H1 (cell line): ENCODE measurements at regions not wholly inside any gene's neighbourhood (a gene's known extent, or its start where the extent isn't known, plus 50 kb on each side); places are given as distances from the start of the nearest gene placed in this dataset.

Source experiments
- CTCF ChIA-PET: fragments of 300-600 bp; sonication (Branson Sonifier 250); formaldehyde crosslinking; loops from one replicate; lab custom pipeline; 2021; ENCODE audit not compliant: partially characterized antibody; lab: Charles Lee
- POLR2A ChIA-PET: fragments of 300-600 bp; sonication (Branson Sonifier 250); formaldehyde crosslinking; loops from one replicate; lab custom pipeline; 2021; ENCODE audit warnings: inconsistent platforms; ENCODE audit not compliant: partially characterized antibody; lab: Charles Lee
- DNase-seq, 2 experiments: peaks; one replicate each; pipeline versions ENCODE4 v3.0.0 to v3.0.0-alpha.2; 2010 to 2022; ENCODE audit warnings: low spot score in 2 of 2, low read depth in 1 of 2, mixed read lengths in 1 of 2
- FAIRE-seq: peaks from 2 replicates; lab custom pipeline; 2011; peaks lifted over from hg19 to GRCh38; lab: Jason Lieb, UNC
- H2AFZ ChIP-seq: 2 replicates; pipeline ENCODE4 v1.8.1; 2012; ENCODE audit warnings: low read length, inconsistent platforms
- H2AK5ac ChIP-seq: 2 replicates; pipeline ENCODE4 v1.6.1; 2013; ENCODE audit warnings: low read depth, low read length
- H2BK120ac ChIP-seq: replicated peaks from 2 replicates; pipeline ENCODE3; 2013; ENCODE audit warnings: low read depth, low read length, inconsistent platforms
- H2BK12ac ChIP-seq: 2 replicates; pipeline ENCODE4 v1.6.1; 2013; ENCODE audit warnings: low read depth, low read length
- H2BK15ac ChIP-seq: 2 replicates; pipeline ENCODE4 v1.6.1; 2013; ENCODE audit warnings: low read length
- H2BK20ac ChIP-seq: 2 replicates; pipeline ENCODE4 v1.6.1; 2013; ENCODE audit warnings: low read length
- H2BK5ac ChIP-seq: 2 replicates; pipeline ENCODE4 v1.6.1; 2013; ENCODE audit warnings: low read depth, low read length
- H3K14ac ChIP-seq: 2 replicates; pipeline ENCODE4 v1.6.1; 2013; ENCODE audit warnings: inconsistent platforms; ENCODE audit not compliant: insufficient read length
- H3K18ac ChIP-seq: 2 replicates; pipeline ENCODE4 v1.6.1; 2013; ENCODE audit warnings: low read length; ENCODE audit errors: extremely low read depth
- H3K23ac ChIP-seq: 2 replicates; pipeline ENCODE4 v1.6.1; 2013; ENCODE audit warnings: inconsistent platforms; ENCODE audit not compliant: insufficient read length
- H3K23me2 ChIP-seq: 2 replicates; pipeline ENCODE4 v1.6.1; 2013; ENCODE audit warnings: low read depth, low read length
- H3K27ac ChIP-seq: 2 replicates; pipeline ENCODE4 v1.6.1; 2011; ENCODE audit warnings: low read depth, low read length, inconsistent platforms
- H3K27me3 ChIP-seq, 4 experiments: replicated peaks in 1 of 4; 1 replicate in 1 of 4; 2 replicates in 3 of 4; pipeline versions ENCODE4 v1.6.1 to v1.8.1; 2011 to 2013; ENCODE audit warnings: low read length in 3 of 4, mild to moderate bottlenecking in 3 of 4, inconsistent platforms in 2 of 4, mixed read lengths in 2 of 4, moderate library complexity in 1 of 4; ENCODE audit not compliant: control insufficient read depth in 3 of 4, insufficient read depth in 3 of 4; ENCODE audit errors: extremely low read depth in 1 of 4
- H3K36me3 ChIP-seq, 4 experiments: 2 replicates each; pipeline versions ENCODE4 v1.6.1 to v1.8.1; 2011 to 2013; ENCODE audit warnings: mild to moderate bottlenecking in 4 of 4, low read length in 3 of 4, moderate library complexity in 2 of 4, control low read depth in 1 of 4, inconsistent platforms in 1 of 4; ENCODE audit not compliant: insufficient read depth in 4 of 4, control insufficient read depth in 2 of 4
- H3K4ac ChIP-seq: replicated peaks from 2 replicates; pipeline ENCODE3; 2013; ENCODE audit warnings: low read length, low read depth, mixed read lengths, inconsistent platforms; ENCODE audit not compliant: insufficient read length
- H3K4me1 ChIP-seq, 4 experiments: replicated peaks in 1 of 4; 1 replicate in 1 of 4; 2 replicates in 3 of 4; pipeline versions ENCODE4 v1.6.1 to v1.8.1; 2011 to 2013; ENCODE audit warnings: low read length in 3 of 4, inconsistent platforms in 2 of 4, mixed read lengths in 1 of 4; ENCODE audit not compliant: insufficient read depth in 4 of 4, control insufficient read depth in 3 of 4
- H3K4me2 ChIP-seq, 2 experiments: 2 replicates each; pipeline versions ENCODE4 v1.6.1 to v1.8.1; 2011 to 2013; ENCODE audit warnings: low read depth in 2 of 2, low read length in 2 of 2, control low read depth in 1 of 2, inconsistent platforms in 1 of 2, mild to moderate bottlenecking in 1 of 2; ENCODE audit not compliant: insufficient read depth in 1 of 2
- H3K4me3 ChIP-seq, 4 experiments: fragments of 200-600, 300-600 bp in 1 of 4; sonication (generic), shearing (Covaris generic), sonication (Bioruptor Twin) in 1 of 4; 2 replicates each; pipeline versions ENCODE4 v1.5.1 to v1.8.1; 2011 to 2016; ENCODE audit warnings: low read length in 4 of 4, low read depth in 3 of 4, control low read depth in 2 of 4, inconsistent platforms in 2 of 4, mild to moderate bottlenecking in 2 of 4, mixed read lengths in 1 of 4, moderate library complexity in 1 of 4; ENCODE audit not compliant: insufficient read depth in 2 of 4; ENCODE audit errors: extremely low read depth in 1 of 4
- H3K56ac ChIP-seq: replicated peaks from 2 replicates; pipeline ENCODE3; 2013; ENCODE audit warnings: low read depth, mild to moderate bottlenecking, mixed read lengths, low read length, inconsistent platforms; ENCODE audit not compliant: insufficient read length
- H3K79me1 ChIP-seq: 2 replicates; pipeline ENCODE4 v1.6.1; 2013; ENCODE audit warnings: low read depth, low read length, control low read depth
- H3K79me2 ChIP-seq, 2 experiments: 2 replicates each; pipeline versions ENCODE4 v1.6.1 to v1.8.1; 2012 to 2013; ENCODE audit warnings: low read length in 2 of 2, mild to moderate bottlenecking in 2 of 2, inconsistent platforms in 1 of 2; ENCODE audit not compliant: insufficient read depth in 2 of 2, control insufficient read depth in 1 of 2
- H3K9ac ChIP-seq, 4 experiments: replicated peaks in 1 of 4; 1 replicate in 1 of 4; 2 replicates in 3 of 4; pipeline versions ENCODE4 v1.6.1 to v1.8.1; 2011 to 2013; ENCODE audit warnings: low read depth in 3 of 4, low read length in 3 of 4, control low read depth in 2 of 4, mild to moderate bottlenecking in 2 of 4, moderate library complexity in 2 of 4, inconsistent platforms in 1 of 4; ENCODE audit errors: extremely low read depth in 1 of 4
- H3K9me3 ChIP-seq, 2 experiments: 2 replicates each; pipeline versions ENCODE4 v1.6.1 to v1.8.1; 2012 to 2013; ENCODE audit warnings: mild to moderate bottlenecking in 2 of 2, moderate library complexity in 2 of 2, control low read depth in 1 of 2, inconsistent platforms in 1 of 2, low read depth in 1 of 2, low read length in 1 of 2, mixed read lengths in 1 of 2; ENCODE audit not compliant: insufficient read depth in 2 of 2
- H4K20me1 ChIP-seq, 2 experiments: replicated peaks in 1 of 2; 2 replicates each; pipeline versions ENCODE3 to v1.8.1; 2011 to 2013; ENCODE audit warnings: inconsistent platforms in 2 of 2, low read length in 2 of 2, mild to moderate bottlenecking in 1 of 2; ENCODE audit not compliant: insufficient read depth in 2 of 2, control insufficient read depth in 1 of 2
- H4K5ac ChIP-seq: 2 replicates; pipeline ENCODE4 v1.6.1; 2013; ENCODE audit warnings: low read length, low read depth, mixed read lengths, inconsistent platforms; ENCODE audit not compliant: insufficient read length
- H4K8ac ChIP-seq: 2 replicates; pipeline ENCODE4 v1.8.0; 2013; ENCODE audit warnings: mild to moderate bottlenecking, moderate library complexity, low read length, inconsistent platforms; ENCODE audit not compliant: insufficient read depth; ENCODE audit errors: extremely low read depth
- H4K91ac ChIP-seq: replicated peaks from 2 replicates; pipeline ENCODE3; 2013; ENCODE audit warnings: low read length, mixed read lengths, inconsistent platforms; ENCODE audit not compliant: insufficient read length
- GTF2F1 ChIP-seq: IDR thresholded peaks from 2 replicates; pipeline ENCODE4 v1.6.1; 2012; ENCODE audit warnings: low read depth, low read length, improper control_type of control experiment, borderline replicate concordance
- PHF8 ChIP-seq: fragments of 200-600 bp; sonication (generic); conservative IDR thresholded peaks from 2 replicates; pipeline ENCODE4 v1.7.1; 2012; ENCODE audit warnings: low read depth, mild to moderate bottlenecking, inconsistent platforms, low read length, moderate library complexity
- POLR2AphosphoS5 ChIP-seq: IDR thresholded peaks from 2 replicates; pipeline ENCODE4 v1.6.1; 2011; ENCODE audit warnings: low read depth, low read length
- RAD21 ChIP-seq, 2 experiments: IDR thresholded peaks in 1 of 2; conservative IDR thresholded peaks in 1 of 2; 2 replicates each; pipeline ENCODE4 v1.6.1; 2011; ENCODE audit warnings: low read depth in 2 of 2, low read length in 2 of 2, improper control_type of control experiment in 1 of 2, inconsistent platforms in 1 of 2, mild to moderate bottlenecking in 1 of 2, moderate library complexity in 1 of 2
- RBBP5 ChIP-seq: IDR thresholded peaks from 2 replicates; pipeline ENCODE4 v1.7.1; 2012; ENCODE audit warnings: low read depth, mild to moderate bottlenecking, inconsistent platforms, low read length, moderate library complexity, borderline replicate concordance
- WGBS, 2 experiments: shearing (Covaris generic) in 1 of 2; methylation state at CpG; one replicate each; pipeline versions ENCODE4 v1.1.6 to v1.1.7; 2013 to 2015; ENCODE audit warnings: low lambda C conversion rate in 2 of 2, mixed read lengths in 2 of 2, inconsistent platforms in 1 of 2, low coverage in 1 of 2, missing lambda C conversion rate in 1 of 2; ENCODE audit not compliant: insufficient replicate concordance in 2 of 2, insufficient coverage in 1 of 2, insufficient read length in 1 of 2; ENCODE audit errors: extremely low coverage in 1 of 2, missing lambda C conversion rate in 1 of 2; 5-methylcytosine and 5-hydroxymethylcytosine counted together

DNA sequence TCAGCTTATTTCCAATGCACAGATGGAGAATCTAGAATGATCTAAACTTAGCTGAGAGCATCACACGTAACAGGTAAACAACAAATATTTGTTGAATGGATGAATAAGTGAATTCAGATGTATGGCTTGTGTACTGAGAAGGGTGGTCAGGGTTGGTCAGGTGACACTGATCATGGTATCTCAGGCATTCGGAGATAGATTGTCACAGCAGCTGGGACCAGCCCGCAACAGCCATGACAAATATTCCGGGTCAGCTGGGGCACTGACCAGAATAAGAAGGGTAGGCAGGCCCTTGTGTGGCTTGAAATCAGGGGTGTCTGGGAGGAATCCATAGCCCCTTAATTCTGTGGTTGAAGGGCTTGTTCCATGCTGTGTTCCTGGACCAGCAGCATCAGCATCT is 159.4 kb upstream of the ARX start:
- no peak overlapping the region for H3K14ac ChIP-seq
- no peak overlapping the region for H3K18ac ChIP-seq
- H3K27ac ChIP-seq, result no peak overlapping the region
- peaks cover 0 to 3% (median 0%) of the 10 kb centered on the region in 4 experiments; a peak in 2 of 7 replicates for H3K4me1 ChIP-seq
- POLR2A ChIA-PET, result no interaction called here
- H3K9me3 ChIP-seq, result no peaks in the 10 kb centered on the region
- no peak overlapping the region for H2BK120ac ChIP-seq
- H2BK5ac ChIP-seq, result no peak overlapping the region
- no peak overlapping the region for H3K4me3 ChIP-seq
- no peak for DNase-seq
- no peaks in the 10 kb centered on the region for H3K79me1 ChIP-seq
- H4K20me1 ChIP-seq, result no peaks in the 10 kb centered on the region
- H2BK15ac ChIP-seq, result no peak overlapping the region
- no peak overlapping the region for H4K8ac ChIP-seq
- H4K91ac ChIP-seq, result no peak overlapping the region
- TF ChIP-seq PHF8, result no peak
- no peak for TF ChIP-seq POLR2AphosphoS5
- no peak for TF ChIP-seq RBBP5
- no peak for TF ChIP-seq GTF2F1
- no peak for TF ChIP-seq RAD21 (IDR thresholded peaks at IDR 0.05 in 1 of 2, conservative IDR thresholded peaks at IDR 0.05 in 1 of 2; ENCODE audit: low read depth in 2 of 2, low read length in 2 of 2)
- H4K5ac ChIP-seq, result no peak overlapping the region
- H3K23ac ChIP-seq, result no peak overlapping the region
- no peak overlapping the region for H2AK5ac ChIP-seq
- no peak overlapping the region for H3K4ac ChIP-seq
- no peak overlapping the region for H2BK20ac ChIP-seq
- FAIRE-seq, result no peak
- H3K36me3 ChIP-seq, result no peaks in the 10 kb centered on the region
- H3K56ac ChIP-seq, result no peak overlapping the region
- H3K79me2 ChIP-seq, result no peaks in the 10 kb centered on the region
- H3K27me3 ChIP-seq, result no peaks in the 10 kb centered on the region
- no peak overlapping the region for H2AFZ ChIP-seq
- H2BK12ac ChIP-seq, result no peak overlapping the region
- H3K9ac ChIP-seq, result no peak overlapping the region
- no peak overlapping the region for H3K4me2 ChIP-seq
- no peaks in the 10 kb centered on the region for H3K23me2 ChIP-seq
- CTCF ChIA-PET, result no interaction called here
- WGBS, 2 experiments, result 85% methylated on average over 4 of the region's 4 CpGs; no CpG with 5 or more reads in 1 of the 2 experiments
